Trophoblast cell (in vitro differentiated cells and primary cell): ENCODE measurements at regions not wholly inside any gene's neighbourhood (a gene's known extent, or its start where the extent isn't known, plus 50 kb on each side); places are given as distances from the start of the nearest gene placed in this dataset.

ENCODE experiments used
- DNase-seq, 2 donors: peaks; one replicate each; pipeline ENCODE4 v3.0.0-alpha.2; 2016
- H2AFZ ChIP-seq: 2 replicates; pipeline ENCODE4 v1.6.1; 2013; ENCODE audit warnings: low read length, moderate library complexity, mild to moderate bottlenecking; ENCODE audit not compliant: insufficient read depth, poor library complexity
- H2AK5ac ChIP-seq: 2 replicates; pipeline ENCODE4 v1.6.1; 2013; ENCODE audit warnings: mild to moderate bottlenecking, low read length
- H2BK120ac ChIP-seq: 2 replicates; pipeline ENCODE4 v1.6.1; 2013; ENCODE audit warnings: low read length, mild to moderate bottlenecking, moderate library complexity; ENCODE audit not compliant: insufficient read depth, poor library complexity
- H2BK12ac ChIP-seq: 2 replicates; pipeline ENCODE4 v1.6.1; 2013; ENCODE audit warnings: mild to moderate bottlenecking, low read length, moderate library complexity
- H2BK5ac ChIP-seq: 2 replicates; pipeline ENCODE4 v1.6.1; 2013; ENCODE audit warnings: low read length, low read depth, moderate library complexity, mild to moderate bottlenecking; ENCODE audit not compliant: poor library complexity
- H3K14ac ChIP-seq: 2 replicates; pipeline ENCODE4 v1.6.1; 2013; ENCODE audit warnings: mild to moderate bottlenecking, low read length
- H3K18ac ChIP-seq: 2 replicates; pipeline ENCODE4 v1.6.1; 2013; ENCODE audit warnings: mild to moderate bottlenecking, low read length
- H3K23ac ChIP-seq: 2 replicates; pipeline ENCODE4 v1.6.1; 2013; ENCODE audit warnings: low read length
- H3K27ac ChIP-seq: 2 replicates; pipeline ENCODE4 v1.5.1; 2013; ENCODE audit warnings: low read depth, mild to moderate bottlenecking, inconsistent platforms, low read length, moderate library complexity
- H3K27me3 ChIP-seq: 2 replicates; pipeline ENCODE4 v1.6.1; 2013; ENCODE audit warnings: inconsistent platforms, mild to moderate bottlenecking, low read length, moderate library complexity; ENCODE audit not compliant: insufficient read depth
- H3K36me3 ChIP-seq, 2 experiments: 1 replicate in 1 of 2; 2 replicates in 1 of 2; pipeline ENCODE4 v1.6.1; 2013; ENCODE audit warnings: low read length in 2 of 2, mild to moderate bottlenecking in 2 of 2, moderate library complexity in 1 of 2; ENCODE audit not compliant: insufficient read depth in 2 of 2, control insufficient read depth in 1 of 2
- H3K4ac ChIP-seq: 2 replicates; pipeline ENCODE4 v1.6.1; 2013; ENCODE audit warnings: low read depth, mild to moderate bottlenecking, low read length, moderate library complexity
- H3K4me1 ChIP-seq, 2 experiments: 1 replicate in 1 of 2; 2 replicates in 1 of 2; pipeline ENCODE4 v1.6.1; 2013; ENCODE audit warnings: low read length in 2 of 2, mild to moderate bottlenecking in 2 of 2, moderate library complexity in 1 of 2; ENCODE audit not compliant: insufficient read depth in 2 of 2, control insufficient read depth in 1 of 2
- H3K4me2 ChIP-seq: 2 replicates; pipeline ENCODE4 v1.6.1; 2013; ENCODE audit warnings: inconsistent platforms, mild to moderate bottlenecking, low read length, moderate library complexity
- H3K4me3 ChIP-seq: 2 replicates; pipeline ENCODE4 v1.5.1; 2013; ENCODE audit warnings: mild to moderate bottlenecking, low read depth, low read length, inconsistent platforms
- H3K79me1 ChIP-seq: one replicate; pipeline ENCODE4 v1.6.1; 2013; ENCODE audit warnings: low read length
- H3K79me2 ChIP-seq: 2 replicates; pipeline ENCODE4 v1.6.1; 2013; ENCODE audit warnings: low read length, mild to moderate bottlenecking; ENCODE audit not compliant: control insufficient read depth, insufficient read depth, poor library complexity
- H3K9ac ChIP-seq: 2 replicates; pipeline ENCODE4 v1.6.1; 2013; ENCODE audit warnings: mild to moderate bottlenecking, low read length
- H3K9me3 ChIP-seq: 2 replicates; pipeline ENCODE4 v1.6.1; 2013; ENCODE audit warnings: low read depth, mild to moderate bottlenecking, control low read depth, inconsistent platforms, low read length; ENCODE audit not compliant: insufficient read depth
- H4K12ac ChIP-seq: 2 replicates; pipeline ENCODE4 v1.6.1; 2013; ENCODE audit warnings: low read depth, mild to moderate bottlenecking, low read length, moderate library complexity
- H4K8ac ChIP-seq: 2 replicates; pipeline ENCODE4 v1.6.1; 2013; ENCODE audit warnings: low read depth, mild to moderate bottlenecking, low read length, moderate library complexity
- H4K91ac ChIP-seq: one replicate; pipeline ENCODE4 v1.6.1; 2013; ENCODE audit warnings: low read depth, mild to moderate bottlenecking, low read length, moderate library complexity
- WGBS: extraction: QIAGEN DNeasy Blood & Tissue Kit; methylation state at CpG from one replicate; pipeline ENCODE4 v1.1.7; 2013; ENCODE audit warnings: missing lambda C conversion rate; ENCODE audit not compliant: insufficient read length, insufficient coverage; ENCODE audit errors: extremely low coverage; 5-methylcytosine and 5-hydroxymethylcytosine counted together

DNA sequence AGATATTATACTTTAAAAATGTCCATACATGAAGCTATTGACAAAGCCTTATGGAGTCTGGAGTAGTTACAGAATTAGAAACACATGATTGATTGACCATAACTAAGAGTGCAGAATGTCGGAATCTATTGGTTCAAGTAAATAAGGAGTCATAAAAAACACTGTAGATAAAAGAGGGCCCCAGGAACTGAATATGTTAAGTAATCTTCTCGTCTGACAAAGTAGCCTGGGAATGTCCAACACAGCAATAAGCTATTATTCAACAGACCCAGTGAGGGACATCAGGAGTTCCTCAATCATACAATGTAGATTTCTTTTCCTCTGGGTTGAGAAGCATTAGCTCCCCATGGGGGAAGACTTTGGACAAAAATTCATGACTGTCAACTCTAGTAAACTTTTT lies 782.0 kb downstream of the SUGCT start:
- Histone ChIP-seq H2AK5ac (no peak overlapping the region), H3K4me3 (no peak overlapping the region), H3K4me1 (peaks cover 0 to 6% of the 10 kb centered on the region in 2 experiments), H2BK120ac (peak overlapping the region; percentile 11), H2BK5ac (no peak overlapping the region), H3K36me3 (no peaks in the 10 kb centered on the region), H2AFZ (no peak overlapping the region), H2BK12ac (no peak overlapping the region), H4K12ac (no peak overlapping the region), H3K4ac (no peak overlapping the region), H3K23ac (no peak overlapping the region), H3K14ac (no peak overlapping the region), H3K79me2 (peaks cover 4% of the 10 kb centered on the region), H3K27ac (no peak overlapping the region), H4K91ac (no peak overlapping the region), H3K79me1 (peaks cover 28% of the 10 kb centered on the region), H3K4me2 (no peak overlapping the region), H4K8ac (no peak overlapping the region), H3K18ac (no peak overlapping the region), H3K9ac (no peak overlapping the region), H3K27me3 (no peaks in the 10 kb centered on the region), H3K9me3 (no peaks in the 10 kb centered on the region)
- WGBS = no CpG with 5 or more reads among the region's 2 CpGs
- peak in 1 of 2 donors; percentile 30 for DNase-seq

DNA sequence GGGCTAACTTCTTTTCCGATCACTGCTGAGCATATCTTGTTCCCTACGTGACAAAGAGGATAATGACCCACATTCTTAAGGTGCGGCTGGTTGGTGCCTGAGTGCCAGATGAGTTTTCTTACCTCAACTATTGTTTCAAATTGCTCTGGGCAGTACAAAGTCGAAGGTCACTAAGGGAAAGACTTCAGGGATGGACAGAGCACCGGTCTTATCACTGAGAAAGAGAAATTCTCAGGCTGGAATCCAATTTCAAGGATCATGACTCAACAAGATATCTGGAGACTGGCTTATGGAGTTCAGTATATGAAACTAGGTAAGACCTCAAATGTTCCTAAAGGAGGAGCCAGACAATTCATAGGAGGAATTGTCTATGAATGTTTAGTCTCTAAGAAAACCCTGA lies 780.3 kb downstream of the SUGCT start:
- H3K36me3 ChIP-seq = no peaks in the 10 kb centered on the region
- no peak overlapping the region for H4K91ac ChIP-seq
- H2AFZ ChIP-seq = no peak overlapping the region

More for the DNA sequence above, 780.3 kb downstream of the SUGCT start:
- H3K4me2 ChIP-seq = no peak overlapping the region
- no peak overlapping the region for H3K18ac ChIP-seq
- H3K4me3 ChIP-seq = no peak overlapping the region
- no peaks in the 10 kb centered on the region for H3K9me3 ChIP-seq
- H3K27me3 ChIP-seq = no peaks in the 10 kb centered on the region
- no peak overlapping the region for H2AK5ac ChIP-seq
- H4K12ac ChIP-seq = no peak overlapping the region
- H3K27ac ChIP-seq = peak overlapping the region; percentile 97
- WGBS = no CpG with 5 or more reads among the region's 5 CpGs
- H3K23ac ChIP-seq = no peak overlapping the region
- H3K79me1 ChIP-seq = peaks cover 24% of the 10 kb centered on the region
- H3K9ac ChIP-seq = no peak overlapping the region
- no peak overlapping the region for H2BK5ac ChIP-seq
- H2BK12ac ChIP-seq = no peak overlapping the region
- H3K4ac ChIP-seq = no peak overlapping the region
- peak in 1 of 2 donors; percentile 50 for DNase-seq
- H4K8ac ChIP-seq = no peak overlapping the region
- no peak overlapping the region for H3K14ac ChIP-seq
- H3K4me1 ChIP-seq = peaks cover 0 to 6% of the 10 kb centered on the region in 2 experiments
- peaks cover 4% of the 10 kb centered on the region for H3K79me2 ChIP-seq
- H2BK120ac ChIP-seq = no peak overlapping the region
